PFSK-1 (cell line): ENCODE measurements at regions not wholly inside any gene's neighbourhood (a gene's known extent, or its start where the extent isn't known, plus 50 kb on each side); places are given as distances from the start of the nearest gene placed in this dataset.

Experiments used
- FOXP2 ChIP-seq: optimal IDR thresholded peaks from 2 replicates; pipeline ENCODE3; 2011; ENCODE audit warnings: borderline replicate concordance, control low read depth, inconsistent platforms; ENCODE audit not compliant: insufficient read depth; ENCODE audit errors: extremely low read length, extremely low read depth
- POLR2AphosphoS5 ChIP-seq: IDR thresholded peaks from 2 replicates; pipeline ENCODE4 v1.6.1; 2012; ENCODE audit warnings: low read depth, mild to moderate bottlenecking, control low read depth, low read length, moderate library complexity
- SIN3A ChIP-seq: IDR thresholded peaks from 2 replicates; pipeline ENCODE4 v1.6.1; 2012; ENCODE audit warnings: mild to moderate bottlenecking, low read length, moderate library complexity, borderline replicate concordance; ENCODE audit not compliant: insufficient read depth
- TAF1 ChIP-seq: IDR thresholded peaks from 2 replicates; pipeline ENCODE4 v1.6.1; 2012; ENCODE audit warnings: low read length, control low read depth, borderline replicate concordance; ENCODE audit not compliant: insufficient read depth
- TF ChIP-seq, protein P1 (sequence below), 2 experiments: IDR thresholded peaks; 2 replicates each; pipeline versions ENCODE4 v1.6.1 to v1.8.0; 2011 to 2012; ENCODE audit warnings: low read depth in 2 of 2, low read length in 2 of 2, control low read depth in 1 of 2, inconsistent platforms in 1 of 2, mild to moderate bottlenecking in 1 of 2, moderate library complexity in 1 of 2; ENCODE audit not compliant: insufficient read depth in 1 of 2

DNA sequence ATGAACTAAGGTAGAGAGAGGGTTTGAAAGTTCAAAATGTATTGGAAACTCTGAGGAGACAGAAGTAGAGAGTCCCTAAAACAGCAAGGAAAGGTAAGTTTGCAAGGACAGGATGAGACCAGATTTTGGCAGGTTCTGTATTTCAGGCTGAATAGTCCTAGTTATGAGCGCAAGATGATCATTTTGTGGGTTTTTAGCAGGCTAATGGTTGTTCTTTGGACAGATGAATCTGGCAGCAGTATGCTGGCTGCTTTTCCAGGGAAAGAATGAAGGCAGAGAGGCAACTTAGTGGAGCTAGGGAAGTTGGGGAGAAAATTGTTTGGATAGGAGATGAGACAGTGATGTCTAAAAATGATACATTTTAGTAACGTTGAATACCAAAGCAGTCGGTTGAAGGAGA lies 243.5 kb upstream of the NRIP1 start:
- TF ChIP-seq, protein P1, sequence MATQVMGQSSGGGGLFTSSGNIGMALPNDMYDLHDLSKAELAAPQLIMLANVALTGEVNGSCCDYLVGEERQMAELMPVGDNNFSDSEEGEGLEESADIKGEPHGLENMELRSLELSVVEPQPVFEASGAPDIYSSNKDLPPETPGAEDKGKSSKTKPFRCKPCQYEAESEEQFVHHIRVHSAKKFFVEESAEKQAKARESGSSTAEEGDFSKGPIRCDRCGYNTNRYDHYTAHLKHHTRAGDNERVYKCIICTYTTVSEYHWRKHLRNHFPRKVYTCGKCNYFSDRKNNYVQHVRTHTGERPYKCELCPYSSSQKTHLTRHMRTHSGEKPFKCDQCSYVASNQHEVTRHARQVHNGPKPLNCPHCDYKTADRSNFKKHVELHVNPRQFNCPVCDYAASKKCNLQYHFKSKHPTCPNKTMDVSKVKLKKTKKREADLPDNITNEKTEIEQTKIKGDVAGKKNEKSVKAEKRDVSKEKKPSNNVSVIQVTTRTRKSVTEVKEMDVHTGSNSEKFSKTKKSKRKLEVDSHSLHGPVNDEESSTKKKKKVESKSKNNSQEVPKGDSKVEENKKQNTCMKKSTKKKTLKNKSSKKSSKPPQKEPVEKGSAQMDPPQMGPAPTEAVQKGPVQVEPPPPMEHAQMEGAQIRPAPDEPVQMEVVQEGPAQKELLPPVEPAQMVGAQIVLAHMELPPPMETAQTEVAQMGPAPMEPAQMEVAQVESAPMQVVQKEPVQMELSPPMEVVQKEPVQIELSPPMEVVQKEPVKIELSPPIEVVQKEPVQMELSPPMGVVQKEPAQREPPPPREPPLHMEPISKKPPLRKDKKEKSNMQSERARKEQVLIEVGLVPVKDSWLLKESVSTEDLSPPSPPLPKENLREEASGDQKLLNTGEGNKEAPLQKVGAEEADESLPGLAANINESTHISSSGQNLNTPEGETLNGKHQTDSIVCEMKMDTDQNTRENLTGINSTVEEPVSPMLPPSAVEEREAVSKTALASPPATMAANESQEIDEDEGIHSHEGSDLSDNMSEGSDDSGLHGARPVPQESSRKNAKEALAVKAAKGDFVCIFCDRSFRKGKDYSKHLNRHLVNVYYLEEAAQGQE (IDR thresholded peaks at IDR 0.05; ENCODE audit: insufficient read depth in 1 of 2, low read depth in 2 of 2, low read length in 2 of 2), result no peak
- TF ChIP-seq POLR2AphosphoS5 (no peak), SIN3A (no peak), TAF1 (no peak), FOXP2 (no peak)

- TF ChIP-seq, protein P1 (IDR thresholded peaks at IDR 0.05; ENCODE audit: insufficient read depth in 1 of 2, low read depth in 2 of 2, low read length in 2 of 2), result no peak
- TF ChIP-seq TAF1, result no peak
- no peak for TF ChIP-seq POLR2AphosphoS5
- no peak for TF ChIP-seq FOXP2
- no peak for TF ChIP-seq SIN3A
These were observed 244.3 kb upstream of the NRIP1 start for GRCh38 chr21:15309022-15309590.

DNA sequence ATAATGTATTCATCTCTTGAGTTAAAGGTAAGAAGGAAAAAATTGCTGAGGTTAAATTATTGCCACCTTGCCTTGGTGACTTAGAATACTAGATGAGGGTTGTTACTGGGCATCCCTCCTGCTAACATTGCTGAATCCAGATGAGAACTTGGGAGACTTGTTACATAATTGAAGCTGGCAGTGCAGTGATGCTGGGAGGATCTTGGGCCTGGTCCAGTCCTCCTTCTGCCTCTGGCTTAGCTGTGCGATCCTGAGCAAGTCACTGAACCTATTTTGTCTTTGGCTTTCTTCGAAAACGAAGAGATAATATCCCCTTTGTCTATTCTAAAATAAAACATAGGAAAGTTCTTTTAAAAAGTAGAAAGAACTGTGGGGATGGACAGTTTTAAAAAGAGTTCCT lies 244.9 kb upstream of the NRIP1 start:
- TF ChIP-seq TAF1, result no peak
- no peak for TF ChIP-seq SIN3A
- TF ChIP-seq, protein P1 (IDR thresholded peaks at IDR 0.05; ENCODE audit: insufficient read depth in 1 of 2, low read depth in 2 of 2, low read length in 2 of 2), result no peak
- TF ChIP-seq FOXP2, result no peak
- TF ChIP-seq POLR2AphosphoS5, result no peak

DNA sequence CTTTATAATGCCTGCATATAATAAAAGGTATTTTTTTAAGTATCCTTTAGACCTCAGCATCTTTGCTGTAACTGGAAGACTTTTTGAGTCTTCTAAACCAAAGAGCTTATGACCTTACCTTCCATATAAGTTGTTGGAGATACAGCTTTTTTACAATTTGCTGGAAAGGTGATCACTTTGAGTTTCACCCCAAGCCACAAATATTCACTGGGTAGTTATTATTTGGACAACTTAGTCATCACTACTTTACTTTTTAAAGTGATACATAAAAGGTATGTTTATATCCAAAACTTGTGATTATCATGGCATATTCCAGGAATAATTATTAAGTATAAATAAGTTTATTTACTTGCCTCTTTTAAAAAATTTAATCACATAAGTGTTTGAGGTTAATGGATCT lies 246.7 kb upstream of the NRIP1 start:
- TF ChIP-seq POLR2AphosphoS5 (no peak), FOXP2 (no peak), SIN3A (no peak), TAF1 (no peak)
- TF ChIP-seq, protein P1 (IDR thresholded peaks at IDR 0.05; ENCODE audit: insufficient read depth in 1 of 2, low read depth in 2 of 2, low read length in 2 of 2), result no peak

GRCh38 chr21:15319727-15320126 lies 254.9 kb upstream of the NRIP1 start:
- TF ChIP-seq, protein P1 (IDR thresholded peaks at IDR 0.05; ENCODE audit: insufficient read depth in 1 of 2, low read depth in 2 of 2, low read length in 2 of 2), result no peak
- TF ChIP-seq TAF1, result no peak
- TF ChIP-seq FOXP2, result no peak
- TF ChIP-seq POLR2AphosphoS5, result no peak
- TF ChIP-seq SIN3A, result no peak
